GM21381 (cell line): ENCODE measurements at regions not wholly inside any gene's neighbourhood (a gene's known extent, or its start where the extent isn't known, plus 50 kb on each side); places are given as distances from the start of the nearest gene placed in this dataset.
"Not testable (repeated sequence)": the region's sequence is repeated elsewhere in the genome, so short reads cannot be mapped to it uniquely, and the experiment has no call there.

Experiments used
- ATAC-seq: cut with Tn5 transposase; IDR thresholded peaks from one replicate; pipeline ENCODE4 v1.9.1; 2021; ENCODE audit warnings: mild to moderate bottlenecking, moderate library complexity; ENCODE audit not compliant: unreplicated experiment

DNA sequence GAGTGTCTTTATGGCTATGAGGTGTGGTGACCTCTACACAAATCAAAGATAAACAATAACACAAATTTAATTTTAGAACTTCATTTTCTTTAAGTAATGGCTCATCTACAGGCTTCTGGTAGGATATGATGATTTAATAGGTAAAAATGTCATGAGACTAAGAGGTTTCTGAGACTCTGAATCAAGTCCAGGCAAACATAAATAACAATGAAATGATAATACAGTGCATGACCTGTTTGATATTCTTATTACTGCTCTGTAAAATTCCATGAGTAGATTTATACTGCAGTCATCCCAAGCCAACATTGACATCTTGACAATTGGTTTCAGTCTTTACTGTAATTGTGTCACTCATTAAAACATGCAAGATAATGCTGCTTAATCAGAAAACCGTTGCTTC is 936.8 kb downstream of the MCTP2 start:
- ATAC-seq = no peak

- no peak for ATAC-seq
Observed at GRCh38 chr15:95168951-95169431, 937.6 kb downstream of the MCTP2 start.

DNA sequence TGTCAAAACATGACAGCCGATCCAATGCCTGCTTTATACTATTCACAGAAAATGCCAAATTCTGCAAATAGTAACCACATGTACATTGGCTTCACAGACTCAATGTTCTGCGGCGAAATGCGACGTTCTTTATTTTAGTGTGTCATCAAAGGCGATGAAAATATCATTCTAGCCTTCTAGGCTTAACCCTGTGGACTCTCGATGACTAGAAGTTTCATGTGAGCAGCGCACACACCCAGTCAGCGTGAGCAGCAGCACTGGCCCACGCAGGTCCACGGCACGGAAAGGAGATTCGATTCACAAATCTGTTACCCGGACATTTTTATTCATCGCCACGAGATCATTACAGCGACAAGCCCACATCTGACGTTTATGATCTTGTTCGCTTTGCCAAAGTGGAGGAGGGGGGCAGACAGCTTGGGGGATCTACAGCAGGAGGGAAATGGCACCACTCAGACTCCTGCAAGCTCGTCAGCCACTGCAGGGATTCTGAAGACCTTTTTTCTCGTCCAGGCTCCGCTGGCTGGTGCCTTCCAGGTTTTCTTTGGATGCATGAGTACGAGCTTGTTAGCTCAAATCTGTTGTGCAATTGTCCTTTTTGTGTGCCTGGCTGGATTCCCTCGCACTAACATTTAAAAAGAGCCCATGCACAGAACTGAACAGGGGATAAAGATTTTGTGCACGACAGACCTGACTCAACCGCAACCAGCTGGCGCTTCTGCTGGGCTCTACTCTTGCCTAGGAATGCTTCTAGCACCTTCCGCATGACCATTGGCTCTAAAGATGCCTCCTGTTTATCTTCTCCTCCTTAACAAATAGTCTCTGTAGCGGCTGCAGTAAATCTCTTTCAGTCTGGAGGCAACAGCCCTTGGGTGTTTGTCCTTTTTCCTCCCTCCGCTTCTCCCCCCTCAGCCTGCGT is 938.4 kb downstream of the MCTP2 start:
- ATAC-seq = no peak

GRCh38 chr15:95170561-95171380 is 939.4 kb downstream of the MCTP2 start:
- no peak for ATAC-seq

- ATAC-seq = no peak
Observed at GRCh38 chr15:95171564-95171963, 940.2 kb downstream of the MCTP2 start.

DNA sequence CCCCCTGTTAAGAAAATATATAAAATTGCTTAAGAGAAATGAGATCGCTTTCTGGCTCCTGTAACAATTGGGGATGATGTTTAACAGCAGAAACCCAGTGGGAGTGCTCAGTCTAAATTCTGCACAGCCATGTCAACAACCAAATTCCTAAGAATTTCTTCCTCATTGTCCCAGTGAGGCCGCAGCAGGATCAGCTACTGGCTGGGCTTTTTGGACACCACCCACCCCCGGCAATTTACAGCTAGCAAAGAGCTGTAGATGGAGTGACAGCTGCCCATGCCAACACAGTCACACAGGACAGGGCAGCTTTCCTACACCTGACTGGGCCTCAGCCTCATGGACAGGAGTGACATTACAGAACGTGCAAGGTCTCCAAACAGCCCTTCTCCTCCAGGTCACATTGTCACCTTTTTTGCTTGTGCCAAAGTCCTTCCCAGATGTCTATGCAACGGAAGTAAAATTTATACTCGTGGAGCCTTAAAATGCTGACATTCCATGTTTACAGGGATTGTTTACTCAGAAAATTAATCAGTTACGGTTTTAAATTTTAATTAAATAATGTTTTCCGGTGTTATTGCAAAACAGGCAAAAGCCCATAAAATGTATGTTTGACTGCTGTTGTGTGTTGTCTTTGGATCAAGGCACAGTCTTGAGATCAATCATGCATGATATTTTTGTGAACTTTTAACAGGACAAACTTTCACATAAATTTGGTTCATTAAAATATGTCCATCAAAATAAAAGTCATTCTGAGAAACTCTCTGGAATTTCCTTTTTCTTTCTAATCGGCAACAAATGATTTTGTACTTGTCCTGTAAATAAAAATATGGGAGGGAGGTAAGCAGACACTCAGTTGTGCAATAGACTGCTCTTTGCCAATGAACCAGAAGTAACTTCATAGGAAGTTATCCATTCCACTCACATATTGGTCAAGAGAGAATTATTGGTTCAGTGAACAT is 943.2 kb downstream of the MCTP2 start:
- no peak for ATAC-seq

- no peak for ATAC-seq
Observed at GRCh38 chr15:95175914-95176658, 944.7 kb downstream of the MCTP2 start.

- no peak for ATAC-seq
Observed at GRCh38 chr15:95176794-95177577, 945.6 kb downstream of the MCTP2 start.

- ATAC-seq = no peak
Observed at GRCh38 chr15:95180530-95180929, 949.2 kb downstream of the MCTP2 start.

DNA sequence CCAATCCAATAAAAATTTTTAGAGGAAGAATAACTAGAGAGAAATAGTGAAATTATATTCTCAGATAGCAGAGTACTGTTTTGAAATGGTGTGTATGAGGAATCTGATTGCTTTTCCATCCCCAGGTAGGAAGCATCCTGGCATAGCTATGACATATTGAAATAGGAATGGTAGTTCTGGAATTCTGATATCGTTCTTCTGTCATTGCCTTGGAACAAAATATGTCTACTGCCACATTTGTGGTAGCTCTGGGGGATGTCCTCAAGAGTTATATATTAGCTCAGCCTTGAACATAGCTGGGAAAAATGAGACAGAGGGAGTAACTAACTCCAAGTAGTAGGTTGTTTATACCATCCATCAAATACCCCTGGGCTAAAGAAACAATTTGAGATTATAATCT is 950.7 kb downstream of the MCTP2 start:
- no peak for ATAC-seq

- no peak for ATAC-seq
Observed at GRCh38 chr15:95192923-95193322, 961.6 kb downstream of the MCTP2 start.

- ATAC-seq = no peak
Observed at GRCh38 chr15:95194746-95195145, 963.4 kb downstream of the MCTP2 start.

GRCh38 chr15:95196176-95196915 is 965.0 kb downstream of the MCTP2 start:
- no peak for ATAC-seq

DNA sequence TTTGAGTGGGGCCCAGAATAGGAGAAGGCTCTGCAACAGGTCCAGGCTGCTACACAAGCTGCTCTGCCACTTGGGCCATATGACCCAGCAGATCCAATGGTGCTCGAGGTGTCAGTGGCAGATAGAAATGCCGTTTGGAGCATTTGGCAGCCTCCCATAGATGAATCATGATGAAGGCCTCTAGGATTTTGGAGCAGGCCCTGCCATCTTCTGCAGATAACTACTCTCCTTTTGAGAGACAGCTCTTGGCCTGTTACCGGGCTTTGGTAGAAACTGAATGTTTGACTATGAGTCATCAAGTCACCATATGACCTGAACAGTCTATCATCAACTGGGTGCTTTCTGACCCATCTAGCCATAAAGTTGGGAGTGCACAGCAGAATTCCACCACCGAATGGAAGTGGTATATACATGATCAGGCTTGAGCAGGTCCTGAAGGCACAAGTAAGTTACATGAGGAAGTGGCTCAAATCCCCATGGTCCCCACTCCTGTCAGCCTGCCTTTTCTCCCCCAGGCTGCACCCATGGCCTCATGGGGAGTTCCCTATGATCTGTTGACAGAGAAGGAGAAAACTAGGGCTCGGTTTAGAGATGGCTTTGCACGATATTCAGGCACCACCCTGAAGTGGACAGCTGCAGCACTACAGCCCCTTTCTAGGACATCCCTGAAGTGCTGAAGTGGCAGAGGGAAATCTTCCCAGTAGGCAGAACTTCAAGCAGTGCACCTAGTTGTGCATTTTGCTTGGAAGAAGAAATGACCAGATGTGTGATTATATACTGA is 971.4 kb downstream of the MCTP2 start:
- ATAC-seq = no peak

GRCh38 chr15:95205077-95205476 is 973.7 kb downstream of the MCTP2 start:
- no peak for ATAC-seq

- not testable (repeated sequence) for ATAC-seq
Observed at GRCh38 chr15:95205830-95206229, 974.5 kb downstream of the MCTP2 start.

DNA sequence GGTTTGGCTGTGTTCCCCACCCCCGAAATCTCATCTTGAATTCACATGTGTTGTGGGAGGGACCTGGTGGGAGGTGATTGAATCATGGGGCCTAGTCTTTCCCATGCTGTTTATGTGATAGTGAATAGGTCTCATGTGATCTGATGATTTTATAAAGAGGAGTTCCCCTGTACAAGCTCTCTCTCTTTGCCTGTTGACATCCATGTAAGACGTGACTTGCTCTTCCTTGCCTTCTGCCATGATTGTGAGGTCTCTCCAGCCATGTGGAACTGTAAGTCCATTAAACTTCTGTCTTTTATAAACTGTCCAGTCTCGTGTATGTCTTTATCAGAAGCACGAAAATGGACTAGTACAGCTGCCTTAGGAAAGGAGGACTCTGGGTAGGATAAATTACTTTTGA is 976.7 kb downstream of the MCTP2 start:
- ATAC-seq = no peak

GRCh38 chr15:95208988-95209387 is 977.6 kb downstream of the MCTP2 start:
- no peak for ATAC-seq
